GM18951 (cell line): ENCODE measurements at regions not wholly inside any gene's neighbourhood (a gene's known extent, or its start where the extent isn't known, plus 50 kb on each side); places are given as distances from the start of the nearest gene placed in this dataset.

ENCODE experiments used
- POLR2A ChIP-seq: IDR thresholded peaks from 4 replicates; pipeline ENCODE4 v1.6.1; 2011; ENCODE audit warnings: mild to moderate bottlenecking; ENCODE audit not compliant: insufficient read length, insufficient read depth; ENCODE audit errors: extremely low read depth
- in situ Hi-C: fragments of 300-500 bp; cut with MboI; formaldehyde crosslinking; loops from one replicate; pipeline ENCODE4 v1.12.0; 2022; ENCODE audit warnings: low sequenced_read_pairs, mixed read lengths, inconsistent platforms; ENCODE audit not compliant: unreplicated experiment

- TF ChIP-seq POLR2A, result no peak
- in situ Hi-C loops, result no loop called here
Observed at GRCh38 chr10:84065804-84066601, 73.3 kb upstream of the GHITM start.

- TF ChIP-seq POLR2A, result no peak
- in situ Hi-C loops, result no loop called here
Observed at GRCh38 chr10:84074521-84074920, 64.8 kb upstream of the GHITM start.

GRCh38 chr10:84075226-84076046 lies 63.9 kb upstream of the GHITM start:
- in situ Hi-C loops, result no loop called here
- no peak for TF ChIP-seq POLR2A

GRCh38 chr10:84076047-84076388 lies 63.3 kb upstream of the GHITM start:
- in situ Hi-C loops, result no loop called here
- TF ChIP-seq POLR2A, result no peak

GRCh38 chr10:84076540-84077195 lies 62.6 kb upstream of the GHITM start:
- TF ChIP-seq POLR2A, result no peak
- in situ Hi-C loops, result no loop called here

- in situ Hi-C loops, result no loop called here
- TF ChIP-seq POLR2A, result no peak
Observed at GRCh38 chr10:84077768-84078167, 61.5 kb upstream of the GHITM start.

GRCh38 chr10:84078771-84079170 lies 60.5 kb upstream of the GHITM start:
- no peak for TF ChIP-seq POLR2A
- in situ Hi-C loops, result no loop called here

- in situ Hi-C loops, result no loop called here
- no peak for TF ChIP-seq POLR2A
Observed at GRCh38 chr10:84084342-84084741, 55.0 kb upstream of the GHITM start.

- no peak for TF ChIP-seq POLR2A
- in situ Hi-C loops, result no loop called here
Observed at GRCh38 chr10:84087202-84087601, 52.1 kb upstream of the GHITM start.

- no peak for TF ChIP-seq POLR2A
- in situ Hi-C loops, result no loop called here
Observed at GRCh38 chr10:84088626-84089025, 50.7 kb upstream of the GHITM start.

- in situ Hi-C loops, result no loop called here
Observed at GRCh38 chr10:84089162-84089561, 50.1 kb upstream of the GHITM start.

More at GRCh38 chr10:84089162-84089561, 50.1 kb upstream of the GHITM start:
- no peak for TF ChIP-seq POLR2A
